ENCODE measurements at regions not wholly inside any gene's neighbourhood (a gene's known extent, or its start where the extent isn't known, plus 50 kb on each side); places are given as distances from the start of the nearest gene placed in this dataset.

- no peaks in the 10 kb centered on the region for H3K4me1 Mint-ChIP-seq
- no peak overlapping the region for H3K27ac Mint-ChIP-seq
- no peak overlapping the region for H3K4me3 ChIP-seq (ENCODE audit: low read length)
- H3K4me1 ChIP-seq (ENCODE audit: control insufficient read depth in 2 of 2, insufficient read depth in 2 of 2, low read length in 2 of 2): no peaks in the 10 kb centered on the region
- no peak overlapping the region for H3K4me3 Mint-ChIP-seq
- ATAC-seq: no peak
- no peaks in the 10 kb centered on the region for H3K36me3 Mint-ChIP-seq
- no peak for DNase-seq
- no peaks in the 10 kb centered on the region for H3K9me3 ChIP-seq (ENCODE audit: control insufficient read depth in 2 of 3, low read length in 3 of 3)
- POLR2A ChIA-PET: no interaction called here
- H3K27me3 ChIP-seq (ENCODE audit: control insufficient read depth in 2 of 2, insufficient read depth in 2 of 2, low read length in 2 of 2): no peaks in the 10 kb centered on the region
- peaks cover 29 to 42% (median 36%) of the 10 kb centered on the region in 5 donors for H3K27me3 Mint-ChIP-seq
- CTCF ChIA-PET: no interaction called here
- intact Hi-C loops (cut with micrococcal nuclease): no loop called here
- no peaks in the 10 kb centered on the region for H3K36me3 ChIP-seq (ENCODE audit: control insufficient read depth in 2 of 3, insufficient read depth in 3 of 3, low read length in 3 of 3)
- H3K9me3 Mint-ChIP-seq: no peaks in the 10 kb centered on the region
- H3K27ac ChIP-seq (ENCODE audit: low read depth, low read length): no peak overlapping the region
Measured at GRCh38 chr2:94960751-94961150, 64.8 kb upstream of the MAL start.

DNA sequence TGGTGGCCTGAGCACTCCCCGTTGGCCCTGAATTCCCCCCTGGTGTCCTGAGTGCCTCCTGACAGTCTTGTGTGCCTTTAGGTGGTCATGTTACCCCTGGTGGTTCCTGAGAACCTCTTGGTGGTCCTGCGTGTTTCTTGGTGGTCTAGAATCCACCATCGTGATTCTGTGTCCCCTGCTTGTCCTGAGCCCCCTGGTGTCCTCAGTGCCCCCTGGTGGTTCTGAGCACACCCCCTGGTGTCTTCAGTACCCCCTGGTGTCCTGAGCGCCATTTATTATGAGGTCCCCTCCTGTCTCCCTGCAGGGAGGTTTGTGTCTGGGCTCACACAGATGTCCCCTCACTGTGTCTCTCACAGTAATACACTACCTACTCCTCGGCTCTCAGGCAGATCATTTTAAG lies 61.3 kb upstream of the MAL start:
- Mint-ChIP-seq H3K27me3 (peaks cover 18 to 41% (median 30%) of the 10 kb centered on the region in 5 donors), H3K4me1 (no peaks in the 10 kb centered on the region), H3K9me3 (no peaks in the 10 kb centered on the region), H3K4me3 (no peak overlapping the region), H3K36me3 (no peaks in the 10 kb centered on the region), H3K27ac (no peak overlapping the region)
- Histone ChIP-seq H3K9me3 (ENCODE audit: control insufficient read depth in 2 of 3, low read length in 3 of 3) (no peaks in the 10 kb centered on the region), H3K27ac (ENCODE audit: low read depth, low read length) (no peak overlapping the region), H3K36me3 (ENCODE audit: control insufficient read depth in 2 of 3, insufficient read depth in 3 of 3, low read length in 3 of 3) (no peaks in the 10 kb centered on the region), H3K27me3 (ENCODE audit: control insufficient read depth in 2 of 2, insufficient read depth in 2 of 2, low read length in 2 of 2) (peaks cover 0 to 2% of the 10 kb centered on the region in 2 donors), H3K4me3 (ENCODE audit: low read length) (no peak overlapping the region), H3K4me1 (ENCODE audit: control insufficient read depth in 2 of 2, insufficient read depth in 2 of 2, low read length in 2 of 2) (no peaks in the 10 kb centered on the region)
- DNase-seq (no peak), ATAC-seq (no peak)
- POLR2A ChIA-PET: no interaction called here
- CTCF ChIA-PET: no interaction called here
- intact Hi-C loops (cut with micrococcal nuclease): no loop called here

DNA sequence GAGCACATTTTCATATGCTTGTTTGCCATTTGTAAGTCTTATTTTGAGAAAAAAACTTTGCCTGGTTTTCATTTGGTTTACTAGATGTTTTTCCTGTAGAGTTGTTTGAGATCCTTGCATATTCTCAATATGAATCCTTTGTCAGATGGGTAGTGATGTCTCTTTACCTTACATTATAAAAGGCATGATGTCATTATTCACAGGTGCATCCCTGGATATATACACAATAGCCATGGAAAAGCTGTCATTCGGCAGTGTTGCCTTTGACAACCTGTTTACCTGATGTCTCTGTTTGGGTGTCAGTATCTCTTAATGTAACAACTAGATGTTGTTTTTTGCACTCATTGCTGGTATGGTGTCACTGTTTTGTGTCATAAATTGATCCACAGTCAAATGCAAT lies 58.8 kb upstream of the MAL start:
- H3K4me3 ChIP-seq (ENCODE audit: low read length): no peak overlapping the region
- ATAC-seq (no peak), DNase-seq (no peak)
- Mint-ChIP-seq H3K9me3 (no peaks in the 10 kb centered on the region), H3K4me1 (no peaks in the 10 kb centered on the region), H3K4me3 (no peak overlapping the region), H3K27me3 (peaks cover 28 to 45% (median 40%) of the 10 kb centered on the region in 5 donors), H3K27ac (no peak overlapping the region), H3K36me3 (no peaks in the 10 kb centered on the region)
- ChIA-PET CTCF (no interaction called here), POLR2A (no interaction called here)
- H3K36me3 ChIP-seq (ENCODE audit: control insufficient read depth in 2 of 3, insufficient read depth in 3 of 3, low read length in 3 of 3): no peaks in the 10 kb centered on the region
- intact Hi-C loops (cut with micrococcal nuclease): no loop called here
- no peaks in the 10 kb centered on the region for H3K9me3 ChIP-seq (ENCODE audit: control insufficient read depth in 2 of 3, low read length in 3 of 3)
- H3K27ac ChIP-seq (ENCODE audit: low read depth, low read length): no peak overlapping the region
- H3K4me1 ChIP-seq (ENCODE audit: control insufficient read depth in 2 of 2, insufficient read depth in 2 of 2, low read length in 2 of 2): no peaks in the 10 kb centered on the region
- H3K27me3 ChIP-seq (ENCODE audit: control insufficient read depth in 2 of 2, insufficient read depth in 2 of 2, low read length in 2 of 2): peaks cover 0 to 2% of the 10 kb centered on the region in 2 donors

DNA sequence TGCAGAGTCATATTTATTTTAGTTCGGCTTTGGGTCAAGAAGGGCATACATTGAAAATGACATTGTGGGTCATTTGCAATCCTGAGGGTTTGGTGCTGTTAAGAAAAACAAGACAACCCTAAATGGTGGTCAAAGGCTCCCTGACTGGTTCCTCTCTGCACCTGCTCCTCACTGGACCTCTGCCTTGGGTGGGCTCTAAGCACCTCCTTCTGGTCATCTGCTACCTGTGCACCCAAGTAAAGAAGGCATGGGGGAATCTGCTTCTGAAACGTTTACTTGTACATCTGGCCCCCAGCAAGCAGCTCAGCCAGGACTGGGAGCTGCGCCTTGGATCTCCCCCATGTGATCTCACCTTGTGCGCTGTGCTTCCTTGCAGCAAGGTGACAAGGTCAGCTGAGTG lies 55.2 kb upstream of the MAL start:
- POLR2A ChIA-PET: no interaction called here
- peaks cover 0 to 2% of the 10 kb centered on the region in 2 donors for H3K27me3 ChIP-seq (ENCODE audit: control insufficient read depth in 2 of 2, insufficient read depth in 2 of 2, low read length in 2 of 2)
- no peaks in the 10 kb centered on the region for H3K9me3 ChIP-seq (ENCODE audit: control insufficient read depth in 2 of 3, low read length in 3 of 3)
- H3K4me1 ChIP-seq (ENCODE audit: control insufficient read depth in 2 of 2, insufficient read depth in 2 of 2, low read length in 2 of 2): no peaks in the 10 kb centered on the region
- H3K36me3 ChIP-seq (ENCODE audit: control insufficient read depth in 2 of 3, insufficient read depth in 3 of 3, low read length in 3 of 3): no peaks in the 10 kb centered on the region
- Mint-ChIP-seq H3K4me1 (no peaks in the 10 kb centered on the region), H3K36me3 (no peaks in the 10 kb centered on the region), H3K27me3 (peaks cover 40 to 50% (median 43%) of the 10 kb centered on the region in 5 donors), H3K4me3 (no peak overlapping the region), H3K9me3 (peaks cover 0 to 1% (median 0%) of the 10 kb centered on the region in 11 donors), H3K27ac (no peak overlapping the region)
- intact Hi-C loops (cut with micrococcal nuclease): no loop called here
- ATAC-seq (no peak), DNase-seq (no peak)
- H3K4me3 ChIP-seq (ENCODE audit: low read length): no peak overlapping the region
- CTCF ChIA-PET: no interaction called here
- H3K27ac ChIP-seq (ENCODE audit: low read depth, low read length): no peak overlapping the region

Data from naive thymus-derived CD4-positive, alpha-beta T cell (primary cell).